Renal cortical epithelial cell (primary cell): ENCODE measurements at regions not wholly inside any gene's neighbourhood (a gene's known extent, or its start where the extent isn't known, plus 50 kb on each side); places are given as distances from the start of the nearest gene placed in this dataset.
A peak's percentile ranks its signal among the peaks of the same experiment; 100 is the strongest.
"Not testable (repeated sequence)": the region's sequence is repeated elsewhere in the genome, so short reads cannot be mapped to it uniquely, and the experiment has no call there.

Source experiments
- DNase-seq: peaks from one replicate; pipeline ENCODE4 v3.0.0-alpha.2; 2011; ENCODE audit warnings: low read depth

DNA sequence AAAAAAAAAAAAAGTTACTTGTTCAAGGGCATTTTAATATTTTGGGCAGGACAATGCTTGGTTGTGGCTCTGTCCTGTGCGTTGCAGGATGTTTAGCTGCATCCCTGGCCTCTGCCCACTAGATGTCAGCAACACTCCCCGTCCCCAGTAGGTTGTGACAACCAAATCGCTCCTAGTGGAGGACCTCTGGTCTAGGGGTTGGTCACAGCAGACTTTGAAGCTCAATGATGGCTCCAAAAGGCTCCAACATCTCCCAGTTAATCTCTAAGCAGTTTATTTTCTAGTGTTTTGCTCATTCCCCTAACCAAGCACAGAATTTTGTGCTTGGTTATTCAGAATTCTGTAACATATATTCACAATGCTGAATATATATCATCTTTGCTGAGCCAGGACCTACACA, 67.0 kb downstream of the CHRNA1 start:
- DNase-seq, result peak; percentile 42

DNA sequence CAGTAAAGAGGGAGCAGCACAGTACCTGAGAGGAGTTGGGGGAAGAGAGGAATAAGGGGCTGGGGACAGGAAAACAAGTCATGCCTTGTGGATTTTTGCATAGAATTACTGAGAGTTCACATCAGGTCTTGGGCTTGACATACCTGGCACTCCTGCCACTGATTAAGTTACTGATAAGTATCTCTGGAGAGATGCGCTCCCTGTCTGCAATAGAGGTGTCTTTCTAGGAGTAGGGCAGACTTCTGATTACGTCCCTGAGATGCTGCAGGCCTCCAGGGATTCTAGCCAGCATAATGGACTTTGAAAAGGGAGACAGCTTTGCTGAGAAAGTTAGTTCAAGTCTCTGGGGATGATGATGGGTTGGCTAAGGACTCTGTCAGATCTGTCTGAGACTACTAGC, 69.4 kb downstream of the CHRNA1 start:
- DNase-seq, result no peak

DNA sequence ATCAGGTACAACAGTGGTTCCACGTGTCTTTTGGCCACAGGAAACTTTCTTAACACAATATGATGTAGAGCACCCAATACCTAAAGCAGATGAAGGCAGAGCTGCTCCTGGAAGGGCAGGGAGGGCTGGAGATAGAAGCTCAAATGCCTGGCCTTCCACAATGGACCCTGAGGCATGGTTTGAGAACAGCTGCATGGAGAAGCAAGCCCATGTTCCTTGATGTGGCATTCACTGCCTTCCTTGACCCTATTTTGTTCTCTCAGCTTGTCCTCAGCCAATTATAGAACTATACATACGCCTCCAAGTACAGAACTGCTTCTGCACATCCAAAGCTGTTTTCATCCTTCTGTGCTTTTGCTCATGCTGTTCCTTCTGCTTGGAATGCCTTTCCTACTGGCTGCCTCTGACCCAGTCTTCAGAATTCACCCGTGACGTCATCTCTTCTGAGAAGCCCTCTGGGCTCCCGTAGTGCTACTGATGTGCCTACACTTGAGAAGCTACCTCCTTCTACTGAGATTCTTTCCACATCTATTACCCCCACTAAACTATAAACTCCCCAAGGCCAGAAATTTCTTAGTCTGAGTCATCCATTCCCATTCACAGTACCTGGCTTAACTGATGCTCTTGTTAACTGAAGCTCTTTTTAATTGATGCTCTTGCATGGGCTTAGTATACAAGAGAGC, 69.9 kb downstream of the CHRNA1 start:
- DNase-seq, result no peak

DNA sequence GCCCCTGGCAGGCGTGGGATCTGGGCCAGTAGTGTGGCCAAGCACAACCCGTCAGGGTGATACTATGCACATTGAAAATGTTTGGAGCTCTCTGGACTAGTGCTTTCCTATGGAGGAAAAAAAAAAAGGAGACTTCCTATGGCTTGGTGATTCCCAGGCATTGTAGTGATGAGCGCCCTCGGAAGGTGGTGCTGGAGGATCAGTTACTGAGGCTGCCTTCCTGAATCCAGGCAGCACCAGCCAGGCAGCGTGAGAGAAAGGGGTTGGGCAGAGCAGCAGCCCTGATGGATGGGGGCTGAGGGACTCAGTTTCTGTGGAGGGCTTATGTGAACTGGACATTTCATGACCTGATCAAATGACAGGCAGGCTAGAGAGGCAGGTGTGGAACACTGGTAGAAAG, 70.9 kb downstream of the CHRNA1 start:
- no peak for DNase-seq

DNA sequence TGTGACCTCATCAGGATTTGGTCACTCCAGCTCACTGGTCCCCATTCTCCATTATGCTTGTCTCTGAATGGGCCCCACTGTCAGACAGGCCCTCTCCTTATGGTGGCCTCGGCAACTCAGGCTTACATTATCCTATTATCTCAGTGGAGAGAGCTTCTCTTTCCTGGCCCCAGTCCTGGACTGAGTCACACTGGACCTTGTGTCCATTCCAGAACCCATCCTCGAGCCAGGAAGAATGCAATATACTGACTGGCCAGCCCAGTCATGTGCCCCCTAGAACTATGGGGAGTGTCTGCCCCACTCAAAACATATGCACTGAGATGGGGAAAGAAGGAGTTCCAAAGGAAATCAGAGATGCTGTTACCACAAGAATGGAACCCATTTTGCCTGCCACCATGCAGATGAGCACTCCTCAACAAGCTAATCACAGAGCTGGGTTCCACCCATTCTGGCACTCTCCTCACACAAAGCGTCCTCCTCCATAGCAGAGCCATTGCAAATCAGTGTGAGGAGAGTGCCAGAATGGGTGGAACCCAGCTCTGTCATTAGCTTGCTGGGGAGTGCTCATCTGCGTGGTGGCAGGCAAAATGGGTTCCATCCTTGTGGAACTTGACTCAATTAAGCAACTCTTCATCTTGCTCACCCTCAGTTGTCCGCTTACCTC, 71.9 kb downstream of the CHRNA1 start:
- no peak for DNase-seq

DNA sequence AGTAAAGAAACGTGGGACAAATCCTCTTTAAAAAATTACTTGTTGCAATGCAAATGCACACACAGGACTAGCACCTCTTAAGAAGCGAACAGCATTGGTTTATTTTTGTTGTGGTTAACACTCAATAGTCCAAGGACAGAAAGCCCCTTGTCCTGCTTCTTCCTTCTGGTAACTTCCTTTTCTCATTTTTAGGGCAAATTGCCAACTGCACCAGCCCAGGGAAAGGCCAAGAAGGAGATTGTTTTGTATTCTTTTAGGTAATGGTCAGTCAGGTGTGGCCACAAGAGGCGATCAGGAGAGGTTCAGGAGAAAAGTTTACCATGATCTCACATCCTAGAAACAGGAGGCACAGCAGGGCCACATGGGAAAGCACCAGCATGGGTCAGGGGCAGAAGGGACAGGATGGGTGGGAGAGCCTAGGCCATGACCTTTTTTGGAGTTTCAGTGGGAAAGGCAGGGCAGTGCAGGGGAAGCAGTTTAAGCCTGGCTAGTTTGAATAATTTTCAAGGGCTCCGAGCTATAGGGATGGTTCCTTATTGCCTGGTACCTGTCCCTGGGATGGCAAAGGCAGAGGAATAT, 73.0 kb downstream of the CHRNA1 start:
- DNase-seq, result peak; percentile 39

DNA sequence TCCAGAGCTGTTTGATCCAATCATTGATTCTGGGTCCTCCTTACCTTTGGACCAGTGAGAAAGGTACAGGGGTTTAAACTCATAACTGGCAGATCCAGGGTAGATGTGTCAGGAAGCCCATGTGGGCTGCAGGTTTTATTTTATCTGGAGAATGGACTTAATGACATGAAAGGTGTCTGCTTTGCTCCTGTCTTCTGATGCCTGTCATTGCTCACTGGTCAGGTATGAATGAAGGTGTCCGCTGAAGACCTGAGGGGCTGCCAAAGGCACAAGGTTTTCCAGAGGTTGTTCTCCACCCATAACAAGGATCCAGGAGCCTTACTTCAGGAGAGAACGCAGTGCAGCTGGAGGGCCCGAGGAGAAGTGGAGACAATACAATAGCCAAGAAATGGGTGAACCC, 74.2 kb downstream of the CHRNA1 start:
- no peak for DNase-seq

DNA sequence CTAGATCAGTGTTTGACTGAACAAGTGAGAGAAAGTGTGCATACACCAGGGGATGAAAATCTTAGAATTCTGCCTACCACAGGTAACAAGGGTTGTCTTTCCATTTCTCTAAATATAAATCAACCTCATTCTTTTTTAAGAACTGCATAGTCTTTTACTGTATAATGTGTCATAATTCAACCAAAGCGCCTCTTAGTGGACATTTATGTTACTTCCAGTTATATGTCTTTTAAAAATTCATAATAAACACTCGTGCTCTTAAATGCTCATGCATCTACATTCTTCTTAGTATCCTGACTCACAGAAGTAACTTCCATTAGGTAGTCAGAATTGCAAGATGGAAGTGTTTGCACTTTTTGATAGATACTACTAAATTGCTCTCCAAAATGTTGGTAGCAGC, 76.2 kb downstream of the CHRNA1 start:
- DNase-seq, result peak; percentile 47

DNA sequence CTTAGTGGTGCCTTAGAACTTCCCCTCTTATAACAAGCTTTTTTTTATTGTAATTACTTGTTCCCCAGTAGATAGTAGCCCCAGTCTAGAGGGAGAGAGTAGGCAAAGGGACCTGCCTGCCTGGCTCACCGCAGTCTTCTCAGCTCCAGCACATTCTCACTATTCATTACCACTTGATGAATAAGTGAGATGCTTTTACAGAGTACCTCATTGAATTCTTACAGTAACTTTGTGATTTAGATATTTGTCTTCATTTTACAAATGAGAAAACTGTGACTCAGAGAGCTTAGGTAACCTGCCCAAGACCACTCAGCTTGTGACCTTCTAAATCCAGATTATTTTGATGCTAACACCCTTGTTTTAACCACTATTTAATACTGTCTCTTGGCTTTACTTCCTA, 77.8 kb downstream of the CHRNA1 start:
- no peak for DNase-seq

DNA sequence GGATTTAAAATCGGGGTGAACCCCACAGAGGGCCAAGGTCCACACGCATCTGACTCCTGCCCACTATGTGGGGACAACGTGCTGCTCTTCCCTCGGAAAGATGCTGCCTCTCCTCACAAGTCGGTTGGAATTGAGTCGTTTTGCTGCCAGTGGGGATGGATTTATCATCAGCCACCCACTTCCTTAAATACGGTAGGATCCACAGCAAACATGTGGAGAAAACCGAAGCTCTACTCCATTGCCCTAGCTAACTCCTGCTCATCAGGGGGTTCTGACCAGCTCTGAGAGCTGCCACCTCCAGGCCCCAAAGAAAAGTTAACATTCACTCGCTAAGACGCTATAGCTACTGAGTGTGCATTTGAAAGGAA, 80.9 kb downstream of the CHRNA1 start:
- DNase-seq, result peak; percentile 60

DNA sequence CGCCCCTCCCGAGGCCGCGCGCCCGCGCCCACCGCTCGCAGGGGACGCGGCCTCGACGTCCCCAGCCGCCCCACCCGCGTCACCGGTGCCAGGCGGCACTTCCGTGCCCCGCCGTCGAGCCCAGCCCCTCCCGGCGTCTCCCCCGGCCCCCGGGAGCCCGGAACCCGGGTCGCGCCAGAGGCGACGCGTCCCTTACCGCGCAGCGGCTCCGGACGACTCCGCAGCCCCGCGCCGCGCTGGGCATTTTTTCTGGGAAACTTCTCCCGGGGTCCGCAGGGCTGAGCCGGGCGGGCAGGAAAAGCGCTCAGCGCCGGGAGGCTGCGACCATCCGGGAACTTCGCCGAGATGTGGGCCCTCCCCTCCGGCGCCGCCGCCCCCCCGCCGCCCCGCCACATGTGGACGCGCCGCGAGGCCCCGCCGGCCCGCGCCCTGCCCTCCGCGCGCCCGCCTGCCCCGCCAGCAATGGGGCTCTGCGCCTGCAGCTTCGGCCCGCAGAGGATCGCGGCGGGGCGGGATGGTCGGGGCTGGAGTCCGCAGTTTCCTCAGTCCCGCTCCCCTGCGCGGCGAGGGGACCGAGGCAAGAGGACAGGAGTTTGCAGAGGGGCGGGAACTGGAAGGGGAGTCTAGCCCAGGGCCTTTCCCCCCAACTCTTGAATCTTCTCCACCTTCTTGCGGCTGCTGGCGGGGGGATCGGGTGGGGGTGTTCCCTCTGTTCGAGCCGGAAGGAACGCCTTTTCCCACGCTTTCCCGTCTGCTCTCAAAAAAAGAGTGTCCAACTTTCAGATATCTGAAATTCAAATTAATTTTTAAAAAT, 81.5 kb downstream of the CHRNA1 start:
- no peak for DNase-seq

DNA sequence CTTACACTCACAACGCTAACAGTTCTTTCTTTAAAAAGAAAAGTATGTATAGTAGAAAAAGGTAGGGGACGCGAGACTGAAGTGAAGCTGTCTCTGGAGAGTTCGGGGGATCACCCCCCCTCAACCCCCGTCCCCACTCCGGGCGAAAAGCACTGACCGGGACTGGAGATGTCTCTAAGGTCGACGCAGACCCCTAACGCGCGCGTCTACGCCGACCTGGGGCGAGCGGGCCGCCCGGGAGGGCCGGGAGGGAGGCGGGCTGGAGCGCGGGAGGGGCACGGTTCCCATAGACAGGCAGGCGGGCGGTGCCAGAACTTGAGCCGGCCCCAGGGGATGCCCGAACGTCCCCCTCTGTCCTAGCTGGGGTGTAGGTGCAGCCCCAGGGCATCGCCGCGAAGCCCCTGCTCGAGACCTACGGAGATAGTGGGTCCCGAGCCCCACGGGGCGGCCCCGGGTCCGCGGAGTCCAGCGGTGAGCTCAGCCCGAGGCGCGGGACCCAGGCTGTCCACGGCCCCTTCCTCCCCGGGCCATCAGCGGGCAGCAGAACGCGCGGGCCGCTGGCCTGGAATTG, 82.2 kb downstream of the CHRNA1 start:
- no peak for DNase-seq

DNA sequence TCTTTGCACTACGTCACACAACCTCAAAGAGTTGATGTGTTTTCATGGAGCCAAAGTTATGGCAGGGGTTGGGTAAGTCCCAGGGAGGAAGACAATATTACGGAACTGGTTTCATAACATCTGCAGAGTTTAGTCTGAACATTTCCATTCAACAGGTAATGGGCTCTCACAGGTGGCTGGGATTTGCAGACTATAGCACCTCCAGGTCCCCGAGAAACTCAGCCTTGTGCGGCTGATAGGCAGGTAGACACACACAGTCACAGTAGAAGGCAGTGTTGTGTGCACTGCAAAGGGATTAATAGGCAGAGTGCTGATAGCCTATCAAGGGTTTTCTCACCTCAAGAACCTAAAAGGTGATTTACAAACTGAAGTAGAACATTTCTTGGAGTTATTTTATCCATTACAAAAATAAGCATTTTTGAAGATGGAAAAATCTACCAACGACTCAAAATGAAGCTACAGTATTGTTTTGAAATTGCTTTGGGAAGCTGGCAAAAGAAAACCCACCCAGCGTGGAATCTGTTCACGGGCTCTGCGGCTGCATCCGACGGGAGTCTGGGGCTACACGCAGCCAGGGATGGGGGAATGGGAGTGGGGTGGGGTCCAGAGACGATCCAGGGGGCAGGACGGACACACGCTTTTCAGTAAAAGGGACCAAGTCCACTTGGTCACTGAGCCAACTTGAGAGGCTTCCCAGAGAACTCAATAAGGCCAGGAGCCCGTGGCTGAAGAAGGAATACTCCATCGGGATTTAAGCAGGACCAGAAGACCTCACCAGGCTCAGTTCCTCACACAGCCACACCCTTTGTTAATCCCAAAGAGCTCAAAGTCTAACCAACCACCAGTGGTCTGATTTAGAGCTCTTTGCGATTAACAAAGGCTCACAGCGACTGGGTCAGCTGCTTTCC, 82.9 kb downstream of the CHRNA1 start:
- DNase-seq, result peak; percentile 32

DNA sequence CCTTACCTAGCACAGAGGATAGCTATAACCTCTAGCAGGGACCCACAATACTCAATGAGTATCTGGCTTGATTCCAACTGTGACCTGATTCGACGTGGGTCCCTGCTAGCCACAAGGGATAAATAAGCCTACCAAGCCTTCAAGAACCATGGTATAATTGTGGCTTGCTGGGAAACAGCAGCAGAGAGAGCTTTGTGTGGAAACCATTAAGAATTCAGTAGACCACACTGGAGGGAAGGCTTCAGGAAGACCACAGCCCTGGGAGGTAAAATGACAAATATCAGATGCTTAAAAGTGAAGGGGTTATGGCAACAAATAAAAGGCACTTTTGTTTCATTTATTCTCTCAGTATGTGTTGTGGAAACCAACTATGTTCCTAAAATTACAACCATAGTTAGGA, 82.6 kb upstream of the WIPF1 start:
- peak; percentile 21 for DNase-seq

DNA sequence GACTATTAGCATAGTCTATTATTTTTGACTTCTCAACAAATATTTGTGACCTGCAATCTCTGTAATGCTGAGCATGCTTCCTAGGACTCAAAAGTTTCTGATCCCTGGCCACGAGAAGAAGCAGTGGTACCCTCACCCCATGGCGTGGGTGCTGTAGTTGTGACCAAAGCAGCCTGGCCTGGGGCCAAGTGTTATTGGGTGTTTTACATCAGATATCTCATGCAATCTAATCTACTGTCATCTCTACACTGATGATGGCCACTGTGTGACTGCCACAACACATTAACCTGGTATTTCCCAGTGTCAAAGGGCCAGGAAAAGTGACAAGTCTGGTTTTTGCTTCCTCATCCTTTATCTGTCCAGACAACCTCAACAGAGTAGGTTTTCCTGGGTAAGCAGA, 80.8 kb upstream of the WIPF1 start:
- DNase-seq, result no peak

DNA sequence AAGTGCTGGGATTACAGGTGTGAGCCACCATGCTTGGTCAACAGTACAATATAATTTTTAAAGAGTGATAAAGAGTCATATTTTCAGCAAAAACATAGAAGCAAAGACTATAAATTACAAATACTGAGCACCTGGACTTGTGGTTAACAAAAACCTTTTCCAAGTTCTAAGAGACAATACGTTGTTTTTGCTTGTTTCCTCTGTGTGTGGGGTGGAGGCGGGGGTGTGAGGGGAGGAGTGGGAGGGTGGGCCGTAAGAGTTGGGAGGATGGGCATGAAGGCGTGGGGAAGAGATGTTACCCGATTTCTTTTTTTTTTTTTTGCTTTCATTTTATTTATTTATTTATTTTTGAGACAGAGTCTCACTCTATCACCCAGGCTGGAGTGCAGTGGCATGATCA, 78.0 kb upstream of the WIPF1 start:
- DNase-seq, result no peak

DNA sequence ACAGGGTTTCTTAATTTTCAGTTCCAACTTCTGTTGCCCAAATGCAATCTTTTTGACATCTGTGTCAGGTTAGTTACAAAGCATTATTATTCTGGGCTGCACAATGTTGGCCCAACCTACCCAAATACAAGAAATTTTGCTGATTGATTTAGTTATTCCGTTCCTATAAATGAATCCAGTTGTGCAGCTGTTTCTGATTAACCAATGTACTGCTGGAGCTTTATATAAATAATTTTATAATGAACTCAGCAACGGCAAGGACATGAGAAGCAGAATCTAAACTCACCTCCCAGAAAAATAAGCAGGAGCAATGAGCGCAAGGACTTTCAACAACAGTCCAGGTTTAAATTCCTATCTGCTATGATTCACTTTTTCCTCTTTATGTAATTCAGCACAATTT, 76.3 kb upstream of the WIPF1 start:
- DNase-seq, result no peak

DNA sequence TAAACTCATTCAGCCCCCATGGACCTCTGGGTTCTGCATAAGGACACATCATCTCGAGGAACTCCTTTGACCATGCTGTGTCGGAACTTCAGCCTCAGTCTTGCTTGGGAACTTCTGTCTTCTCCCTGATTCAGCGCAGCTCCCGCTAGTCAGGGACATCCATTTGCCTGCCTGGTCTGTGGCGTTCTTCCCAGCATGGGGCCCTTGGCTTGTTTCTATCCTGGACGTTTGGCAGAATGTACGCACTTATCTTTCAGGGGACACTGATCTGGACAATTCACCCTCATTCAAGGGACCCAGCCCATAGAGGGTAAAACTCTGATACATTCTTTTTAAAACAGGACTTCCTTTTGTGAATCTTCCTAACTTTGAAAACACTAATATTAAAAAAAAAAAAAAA, 75.8 kb upstream of the WIPF1 start:
- DNase-seq, result no peak

DNA sequence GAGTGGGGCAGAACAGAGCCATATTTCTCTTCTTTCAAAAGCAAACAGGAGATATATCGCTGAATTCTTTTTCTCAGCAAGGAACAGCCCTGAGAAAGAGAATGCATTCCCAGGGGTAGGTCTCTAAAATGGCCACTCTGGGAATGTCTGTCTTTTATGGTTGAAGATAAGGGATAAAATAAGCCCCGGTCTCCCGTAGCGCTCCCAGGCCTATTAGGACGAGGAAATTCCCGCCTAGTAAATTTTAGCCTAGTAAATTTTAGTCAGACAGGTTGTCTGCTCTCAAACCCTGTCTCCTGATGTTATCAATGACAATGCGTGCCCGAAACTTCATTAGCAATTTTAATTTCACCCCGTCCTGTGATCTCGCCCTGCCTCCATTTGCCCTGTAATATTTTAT, 73.9 kb upstream of the WIPF1 start:
- DNase-seq, result not testable (repeated sequence)

DNA sequence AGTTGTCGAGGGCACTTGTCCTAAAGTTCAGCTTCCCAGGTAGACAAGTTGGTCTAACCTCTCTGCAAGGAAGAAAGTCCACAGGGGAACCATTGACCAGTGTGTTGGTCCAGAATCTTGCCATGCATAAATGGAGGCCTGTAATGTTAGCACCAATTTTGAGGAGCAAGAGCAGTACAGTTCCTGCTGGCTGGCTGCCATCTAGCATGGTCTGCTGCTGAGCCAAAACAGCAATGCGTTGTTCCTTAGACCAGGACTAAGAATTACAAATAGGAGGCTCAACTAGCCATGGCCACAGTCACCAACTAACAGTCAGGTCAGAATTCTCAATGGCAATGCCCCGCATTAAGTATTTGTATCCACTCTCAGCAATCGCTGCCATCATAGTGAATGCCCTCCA, 72.8 kb upstream of the WIPF1 start:
- DNase-seq, result no peak

DNA sequence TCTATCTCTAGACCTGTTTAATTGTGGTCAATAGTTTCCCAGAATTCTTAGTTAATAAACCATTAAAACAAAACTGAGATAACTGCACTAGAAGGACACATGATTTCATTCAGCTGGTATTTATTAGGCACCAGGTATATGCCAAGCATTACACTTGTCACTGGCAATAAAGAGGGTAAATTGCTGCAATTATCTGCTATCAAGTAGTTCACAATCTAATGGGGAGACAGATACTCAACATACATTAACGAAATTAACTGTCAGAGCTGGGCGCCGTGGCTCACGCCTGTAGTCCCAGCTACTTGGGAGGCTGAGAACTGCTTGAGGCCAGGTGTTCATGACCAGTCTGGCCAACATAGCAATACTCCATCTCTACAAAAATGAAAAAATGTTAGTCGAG, 71.7 kb upstream of the WIPF1 start:
- DNase-seq, result no peak
